IgD-negative memory B cell (primary cell): ENCODE measurements at regions not wholly inside any gene's neighbourhood (a gene's known extent, or its start where the extent isn't known, plus 50 kb on each side); places are given as distances from the start of the nearest gene placed in this dataset.
A peak's percentile ranks its signal among the peaks of the same experiment; 100 is the strongest.

Experiments
- H3K27ac Mint-ChIP-seq, 3 donors: one replicate each; pipeline ENCODE4 v1.8.0; 2020 to 2022; ENCODE audit warnings: mild to moderate bottlenecking in 3 of 3, mixed read lengths in 3 of 3, moderate library complexity in 1 of 3
- H3K27me3 Mint-ChIP-seq: one replicate; pipeline ENCODE4 v1.8.0; 2021; ENCODE audit warnings: mixed read lengths
- H3K36me3 Mint-ChIP-seq: one replicate; pipeline ENCODE4 v1.8.0; 2020; ENCODE audit warnings: mild to moderate bottlenecking, mixed read lengths
- H3K4me1 Mint-ChIP-seq, 3 donors: one replicate each; pipeline ENCODE4 v1.8.0; 2020 to 2022; ENCODE audit warnings: mixed read lengths in 3 of 3, mild to moderate bottlenecking in 1 of 3
- H3K4me3 Mint-ChIP-seq, 4 donors: one replicate each; pipeline ENCODE4 v1.8.0; 2020 to 2022; ENCODE audit warnings: mild to moderate bottlenecking in 4 of 4, mixed read lengths in 4 of 4, moderate library complexity in 3 of 4
- H3K9me3 Mint-ChIP-seq, 3 donors: one replicate each; pipeline ENCODE4 v1.8.0; 2020 to 2021; ENCODE audit warnings: mixed read lengths in 3 of 3, mild to moderate bottlenecking in 1 of 3

GRCh38 chr19:30708416-30709178 is 336.4 kb downstream of the ZNF536 start:
- Mint-ChIP-seq H3K36me3 (peaks cover 2% of the 10 kb centered on the region), H3K4me3 (no peak overlapping the region)

DNA sequence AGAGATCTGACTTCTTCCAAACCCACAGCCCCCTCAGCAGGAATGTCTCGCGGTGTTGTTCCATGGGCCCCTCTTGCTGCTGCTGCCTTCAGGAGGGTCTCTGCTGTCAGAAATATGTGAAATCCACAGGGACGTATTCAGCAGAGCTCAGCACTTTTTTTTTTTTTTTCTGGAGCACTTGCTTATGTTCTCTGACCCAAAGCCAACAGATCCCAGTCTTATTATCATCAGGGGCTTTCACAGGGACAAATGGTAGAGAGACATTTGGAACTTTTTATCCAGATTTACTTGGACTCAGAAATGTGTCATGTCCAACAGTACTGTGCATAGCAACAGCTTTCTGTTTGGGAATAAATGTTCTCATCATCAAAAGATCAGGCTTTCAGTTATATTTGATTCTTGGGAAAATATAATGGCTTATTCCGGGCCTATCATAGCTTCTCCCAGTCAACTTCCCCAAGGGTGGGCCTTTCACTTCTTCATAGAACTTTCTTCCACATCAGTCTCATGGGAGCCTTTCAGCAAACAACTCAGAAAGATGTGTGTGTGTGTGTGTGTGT is 332.7 kb downstream of the ZNF536 start:
- Mint-ChIP-seq H3K4me3 (no peak overlapping the region), H3K4me1 (no peaks in the 10 kb centered on the region), H3K36me3 (peaks cover 3% of the 10 kb centered on the region), H3K9me3 (no peaks in the 10 kb centered on the region), H3K27me3 (peaks cover 2% of the 10 kb centered on the region), H3K27ac (no peak overlapping the region)

More at GRCh38 chr19:30708416-30709178, 336.4 kb downstream of the ZNF536 start:
- Mint-ChIP-seq H3K27ac (no peak overlapping the region), H3K9me3 (no peaks in the 10 kb centered on the region), H3K4me1 (no peaks in the 10 kb centered on the region), H3K27me3 (peaks cover 4% of the 10 kb centered on the region)

- no peak overlapping the region for H3K4me3 Mint-ChIP-seq
- H3K4me1 Mint-ChIP-seq, result no peaks in the 10 kb centered on the region
- H3K27ac Mint-ChIP-seq, result no peak overlapping the region
These were observed 331.5 kb downstream of the ZNF536 start for GRCh38 chr19:30703645-30704044.

DNA sequence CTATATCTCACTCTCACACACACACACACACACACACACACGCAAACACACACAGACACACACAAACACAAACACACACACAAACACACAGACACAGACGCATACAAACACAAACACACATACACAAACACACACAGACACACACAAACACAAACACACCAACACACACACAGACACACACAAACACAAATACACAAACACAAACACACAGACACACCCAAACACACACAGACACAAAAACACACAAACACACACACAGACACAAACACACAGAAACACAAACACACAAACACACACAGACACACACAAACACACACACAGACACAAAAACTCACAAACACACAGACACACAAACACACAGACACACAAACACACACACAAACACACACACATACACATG is 329.0 kb downstream of the ZNF536 start:
- Mint-ChIP-seq H3K9me3 (no peaks in the 10 kb centered on the region), H3K4me1 (no peaks in the 10 kb centered on the region), H3K36me3 (peaks cover 3% of the 10 kb centered on the region), H3K27me3 (no peaks in the 10 kb centered on the region), H3K4me3 (no peak overlapping the region), H3K27ac (no peak overlapping the region)

More at GRCh38 chr19:30703645-30704044, 331.5 kb downstream of the ZNF536 start:
- Mint-ChIP-seq H3K9me3 (no peaks in the 10 kb centered on the region), H3K27me3 (no peaks in the 10 kb centered on the region), H3K36me3 (peaks cover 3% of the 10 kb centered on the region)

DNA sequence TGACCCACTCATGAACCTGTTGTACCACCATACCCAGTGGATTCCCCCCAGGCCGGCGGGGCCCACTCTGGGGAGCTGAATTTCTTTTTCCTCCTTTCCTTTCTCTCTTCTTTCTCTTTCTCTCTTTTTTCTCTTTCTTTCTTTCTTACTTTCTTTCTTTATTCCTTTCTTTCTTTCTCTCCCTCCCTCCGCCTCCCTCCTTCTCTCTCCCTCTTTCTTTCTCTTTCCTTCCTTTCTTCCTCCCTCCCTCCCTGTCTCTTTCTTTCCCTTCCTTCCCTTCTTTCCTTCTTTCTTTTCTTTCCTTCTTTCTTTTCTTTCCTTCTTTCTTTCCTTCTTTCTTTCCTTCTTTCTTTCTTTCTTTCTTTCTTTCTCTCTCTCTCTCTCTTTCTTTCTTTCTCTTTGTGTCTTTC is 327.7 kb downstream of the ZNF536 start:
- H3K36me3 Mint-ChIP-seq, result peaks cover 1% of the 10 kb centered on the region
- peak overlapping the region in 1 of 4 donors; percentile 27 for H3K4me3 Mint-ChIP-seq
- no peak overlapping the region for H3K27ac Mint-ChIP-seq
- peaks cover 0 to 2% (median 0%) of the 10 kb centered on the region in 3 donors for H3K9me3 Mint-ChIP-seq
- H3K4me1 Mint-ChIP-seq, result no peaks in the 10 kb centered on the region
- no peaks in the 10 kb centered on the region for H3K27me3 Mint-ChIP-seq

GRCh38 chr19:30696514-30696913 is 324.3 kb downstream of the ZNF536 start:
- peaks cover 6% of the 10 kb centered on the region for H3K27me3 Mint-ChIP-seq
- no peak overlapping the region for H3K4me3 Mint-ChIP-seq
- no peaks in the 10 kb centered on the region for H3K36me3 Mint-ChIP-seq
- H3K9me3 Mint-ChIP-seq, result peaks cover 0 to 2% (median 0%) of the 10 kb centered on the region in 3 donors
- H3K27ac Mint-ChIP-seq, result no peak overlapping the region
- H3K4me1 Mint-ChIP-seq, result no peaks in the 10 kb centered on the region

DNA sequence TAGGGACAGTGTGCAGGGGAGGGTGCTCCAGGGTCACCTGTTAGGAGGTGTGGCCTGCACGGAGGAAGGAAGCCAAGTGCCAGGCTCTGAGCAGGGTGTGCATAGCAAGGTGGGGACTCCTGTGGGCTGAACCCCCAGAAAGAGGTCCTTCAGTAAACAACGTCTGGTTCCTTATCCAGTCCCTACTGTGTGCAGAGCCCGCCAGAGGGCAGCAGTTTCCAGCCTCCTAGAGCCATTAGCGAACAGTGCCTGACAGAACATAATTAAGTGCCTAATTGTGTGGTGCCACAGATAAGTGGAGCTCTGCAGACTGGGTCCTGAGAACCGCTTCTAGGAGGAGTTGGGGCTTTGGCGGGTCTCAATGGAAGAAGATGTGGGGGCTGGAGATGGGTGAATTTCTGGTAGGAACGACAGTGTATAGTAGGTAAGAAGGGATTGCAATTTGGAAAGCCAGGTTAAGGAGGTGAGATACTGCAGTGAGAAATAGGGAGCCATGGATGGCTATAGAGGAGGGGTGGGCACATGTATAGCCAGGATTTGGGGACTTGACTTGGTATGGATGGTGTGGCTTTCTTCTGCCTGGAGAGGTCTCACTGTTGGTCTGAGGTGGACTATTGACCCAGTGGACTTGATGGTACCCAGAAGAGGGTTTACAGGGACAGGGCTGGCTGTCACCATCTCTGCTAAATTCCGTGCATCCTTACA is 323.1 kb downstream of the ZNF536 start:
- peaks cover 12% of the 10 kb centered on the region for H3K27me3 Mint-ChIP-seq
- H3K27ac Mint-ChIP-seq, result no peak overlapping the region
- no peak overlapping the region for H3K4me3 Mint-ChIP-seq
- no peaks in the 10 kb centered on the region for H3K4me1 Mint-ChIP-seq
- no peaks in the 10 kb centered on the region for H3K36me3 Mint-ChIP-seq
- peaks cover 0 to 2% (median 0%) of the 10 kb centered on the region in 3 donors for H3K9me3 Mint-ChIP-seq

DNA sequence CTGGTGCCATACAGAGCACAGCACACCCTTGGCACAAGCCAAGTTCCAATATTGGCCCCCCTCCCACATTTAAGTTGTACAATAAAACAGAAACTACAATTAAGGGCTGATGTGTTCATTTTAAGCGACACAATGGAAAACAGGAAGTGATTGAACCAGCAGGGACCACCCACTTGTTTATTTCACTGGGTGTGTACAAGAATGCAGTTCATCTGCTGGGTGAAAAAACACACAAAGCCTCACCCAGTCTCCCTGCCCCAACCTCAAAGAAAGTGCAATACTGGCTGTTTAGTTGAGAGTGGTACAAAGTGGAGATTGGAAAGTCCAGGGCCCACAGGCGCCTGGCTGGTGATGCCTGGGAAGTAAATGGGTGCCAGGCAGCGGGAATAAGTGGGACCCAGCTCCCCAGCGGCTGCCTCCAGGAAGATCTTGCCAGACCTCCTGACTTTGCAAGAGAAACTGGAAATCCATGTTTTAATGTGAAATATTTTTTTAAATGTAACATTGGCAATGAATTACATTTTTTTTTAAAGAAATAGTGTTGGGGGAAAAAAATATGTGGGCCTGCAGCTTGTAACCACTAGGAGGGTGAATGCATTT is 322.1 kb downstream of the ZNF536 start:
- no peak overlapping the region for H3K27ac Mint-ChIP-seq
- H3K9me3 Mint-ChIP-seq, result peaks cover 0 to 2% (median 0%) of the 10 kb centered on the region in 3 donors
- H3K4me3 Mint-ChIP-seq, result no peak overlapping the region
- H3K27me3 Mint-ChIP-seq, result peaks cover 12% of the 10 kb centered on the region
- H3K4me1 Mint-ChIP-seq, result no peaks in the 10 kb centered on the region
- H3K36me3 Mint-ChIP-seq, result no peaks in the 10 kb centered on the region

- Mint-ChIP-seq H3K27me3 (peaks cover 15% of the 10 kb centered on the region), H3K4me1 (no peaks in the 10 kb centered on the region), H3K4me3 (no peak overlapping the region)
These were observed 320.8 kb downstream of the ZNF536 start for GRCh38 chr19:30692879-30693503.

GRCh38 chr19:30692181-30692811 is 320.1 kb downstream of the ZNF536 start:
- H3K36me3 Mint-ChIP-seq, result no peaks in the 10 kb centered on the region
- peaks cover 17% of the 10 kb centered on the region for H3K27me3 Mint-ChIP-seq
- no peak overlapping the region for H3K4me3 Mint-ChIP-seq
- no peak overlapping the region for H3K27ac Mint-ChIP-seq
- peaks cover 0 to 2% (median 0%) of the 10 kb centered on the region in 3 donors for H3K9me3 Mint-ChIP-seq
- no peaks in the 10 kb centered on the region for H3K4me1 Mint-ChIP-seq

More at GRCh38 chr19:30692879-30693503, 320.8 kb downstream of the ZNF536 start:
- no peaks in the 10 kb centered on the region for H3K36me3 Mint-ChIP-seq
- peaks cover 0 to 2% (median 0%) of the 10 kb centered on the region in 3 donors for H3K9me3 Mint-ChIP-seq
- H3K27ac Mint-ChIP-seq, result no peak overlapping the region

DNA sequence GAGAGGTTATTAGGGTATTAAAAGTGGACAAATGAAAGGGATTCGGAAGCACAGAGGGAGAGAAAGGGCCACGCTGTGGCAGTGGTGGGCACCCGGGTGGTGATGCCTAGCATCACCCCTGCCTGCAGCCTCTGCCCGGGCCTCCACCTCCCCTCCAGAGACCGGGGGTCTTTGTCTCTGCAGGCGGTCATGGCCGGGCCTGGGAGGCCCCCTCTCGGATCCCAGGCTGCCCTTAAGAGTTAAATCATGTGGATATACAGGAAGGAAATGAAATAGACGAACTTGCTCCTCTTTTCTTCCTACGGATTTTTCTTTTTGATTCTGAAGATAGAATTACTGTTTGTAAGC is 319.6 kb downstream of the ZNF536 start:
- Mint-ChIP-seq H3K9me3 (peaks cover 0 to 2% (median 0%) of the 10 kb centered on the region in 3 donors), H3K27ac (no peak overlapping the region), H3K4me3 (no peak overlapping the region), H3K36me3 (no peaks in the 10 kb centered on the region), H3K27me3 (peaks cover 19% of the 10 kb centered on the region), H3K4me1 (no peaks in the 10 kb centered on the region)

DNA sequence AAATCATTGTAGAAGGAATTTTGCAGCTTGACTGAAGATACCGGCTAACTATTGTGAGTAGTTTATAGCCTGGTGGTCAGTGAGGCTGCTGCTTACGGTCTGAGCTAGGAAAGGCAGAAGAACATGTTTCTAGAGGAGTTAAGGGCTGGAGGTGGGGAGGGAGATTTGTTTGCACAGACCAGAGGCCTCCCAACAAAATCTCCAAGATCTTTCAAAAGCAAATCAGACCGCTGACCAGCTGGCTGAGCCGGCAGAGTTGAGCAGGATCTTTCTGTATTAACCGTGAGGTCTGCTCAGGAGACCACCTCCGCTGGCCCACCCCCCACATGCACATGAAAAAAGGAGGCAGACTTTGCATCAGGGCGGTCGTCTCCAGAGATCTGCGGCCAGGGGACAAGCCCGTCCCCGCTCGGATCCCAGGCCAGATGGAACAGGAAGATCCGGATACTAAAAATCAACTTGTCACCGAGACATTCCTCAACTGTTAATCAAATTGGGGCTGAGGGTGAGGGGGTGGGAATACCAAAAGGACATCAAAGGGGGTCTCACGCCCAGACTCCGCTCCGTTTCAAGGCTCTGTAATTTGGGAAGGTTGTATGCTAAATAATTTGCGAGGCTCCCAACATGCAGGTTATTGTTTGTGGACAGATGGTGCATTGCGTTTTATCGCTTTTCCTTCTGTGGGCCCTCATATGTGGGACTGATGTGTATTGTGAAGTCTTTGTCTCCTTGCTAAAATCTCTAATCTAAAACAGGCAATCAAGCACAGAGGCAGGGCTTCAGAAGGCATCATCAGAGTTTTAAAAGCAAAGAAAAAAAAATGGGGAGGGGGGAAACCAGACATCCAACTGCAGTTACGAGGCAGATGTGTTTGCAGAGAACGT is 319.0 kb downstream of the ZNF536 start:
- no peaks in the 10 kb centered on the region for H3K4me1 Mint-ChIP-seq
- H3K4me3 Mint-ChIP-seq, result no peak overlapping the region
- H3K27ac Mint-ChIP-seq, result no peak overlapping the region
- peaks cover 19% of the 10 kb centered on the region for H3K27me3 Mint-ChIP-seq
- H3K36me3 Mint-ChIP-seq, result no peaks in the 10 kb centered on the region
- H3K9me3 Mint-ChIP-seq, result peaks cover 0 to 2% (median 0%) of the 10 kb centered on the region in 3 donors

DNA sequence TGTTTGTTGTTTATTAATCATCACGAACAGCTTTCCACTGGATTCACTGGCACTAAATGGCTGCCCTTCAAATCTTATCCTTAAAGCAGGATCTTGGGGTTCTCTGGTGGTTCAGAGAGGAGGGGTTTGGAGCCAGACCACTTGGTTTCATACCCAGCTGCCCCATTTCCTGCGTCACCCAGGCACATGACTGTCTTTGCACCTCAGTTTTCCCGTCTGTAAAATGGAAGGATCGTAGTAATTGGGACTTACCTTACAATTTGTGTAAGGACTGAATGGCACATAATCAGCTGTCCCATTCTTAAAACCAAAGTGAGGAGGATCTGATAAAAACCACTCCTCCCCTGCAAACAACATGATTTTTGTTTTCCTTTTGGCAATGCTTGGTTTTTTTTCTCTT is 318.3 kb downstream of the ZNF536 start:
- Mint-ChIP-seq H3K27me3 (peaks cover 19% of the 10 kb centered on the region), H3K4me3 (no peak overlapping the region), H3K4me1 (no peaks in the 10 kb centered on the region), H3K9me3 (peaks cover 0 to 2% (median 0%) of the 10 kb centered on the region in 3 donors), H3K36me3 (no peaks in the 10 kb centered on the region), H3K27ac (no peak overlapping the region)

DNA sequence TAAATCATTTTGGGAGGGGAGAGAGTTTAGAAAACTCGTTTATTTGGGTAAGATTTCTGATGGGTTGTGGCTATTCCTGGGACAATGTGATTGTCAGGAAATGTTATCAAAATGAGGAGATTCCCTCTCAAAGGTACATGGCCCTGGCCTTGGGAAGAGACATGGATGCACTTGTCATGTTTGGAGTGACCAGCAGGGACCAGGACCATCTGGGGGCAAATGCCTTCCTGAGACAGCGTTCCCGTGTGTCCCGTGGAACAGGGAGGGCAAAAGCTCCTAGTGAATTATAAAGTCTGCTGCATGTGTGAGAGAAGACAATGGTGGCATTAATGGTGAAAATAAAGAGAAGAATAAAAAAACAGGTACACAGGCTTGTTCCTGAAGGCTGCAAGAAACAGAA is 317.3 kb downstream of the ZNF536 start:
- Mint-ChIP-seq H3K27ac (no peak overlapping the region), H3K36me3 (no peaks in the 10 kb centered on the region), H3K4me1 (no peaks in the 10 kb centered on the region), H3K4me3 (no peak overlapping the region), H3K9me3 (no peaks in the 10 kb centered on the region), H3K27me3 (peaks cover 20% of the 10 kb centered on the region)
